Bronchial epithelial cell (primary cell): ENCODE measurements at regions not wholly inside any gene's neighbourhood (a gene's known extent, or its start where the extent isn't known, plus 50 kb on each side); places are given as distances from the start of the nearest gene placed in this dataset.
"Not testable (repeated sequence)": the region's sequence is repeated elsewhere in the genome, so short reads cannot be mapped to it uniquely, and the experiment has no call there.

Source experiments
- DNase-seq: peaks from one replicate; pipeline ENCODE4 v3.0.0-alpha.2; 2010; ENCODE audit warnings: low read depth
- FAIRE-seq: peaks from 2 replicates; lab custom pipeline; 2011; peaks lifted over from hg19 to GRCh38; lab: Jason Lieb, UNC
- H3K27me3 ChIP-seq: 2 replicates; pipeline ENCODE4 v1.5.1; 2011; ENCODE audit warnings: low read length; ENCODE audit not compliant: control insufficient read depth, insufficient read depth
- H3K36me3 ChIP-seq: 2 replicates; pipeline ENCODE4 v1.5.1; 2011; ENCODE audit warnings: low read length; ENCODE audit not compliant: control insufficient read depth, insufficient read depth
- H3K4me3 ChIP-seq: 2 replicates; pipeline ENCODE4 v1.5.1; 2011; ENCODE audit warnings: mild to moderate bottlenecking, low read depth, low read length, control low read depth
- CTCF ChIP-seq: IDR thresholded peaks from 2 replicates; pipeline ENCODE4 v1.5.1; 2011; ENCODE audit warnings: mild to moderate bottlenecking, moderate library complexity, low read length, control low read depth, inconsistent platforms; ENCODE audit not compliant: insufficient read depth, severe bottlenecking

GRCh38 chr7:28332046-28332445, 80.3 kb upstream of the CREB5 start:
- Histone ChIP-seq H3K4me3 (no peak overlapping the region), H3K27me3 (no peaks in the 10 kb centered on the region), H3K36me3 (no peaks in the 10 kb centered on the region)
- FAIRE-seq (no peak), DNase-seq (no peak)
- no peak for TF ChIP-seq CTCF

GRCh38 chr7:28333548-28333947, 78.8 kb upstream of the CREB5 start:
- not testable (repeated sequence) for FAIRE-seq, H3K4me3 ChIP-seq, H3K27me3 ChIP-seq, H3K36me3 ChIP-seq, DNase-seq

- no peak for DNase-seq
- no peak overlapping the region for H3K4me3 ChIP-seq
- no peak for FAIRE-seq
- no peaks in the 10 kb centered on the region for H3K36me3 ChIP-seq
- H3K27me3 ChIP-seq = no peaks in the 10 kb centered on the region
- TF ChIP-seq CTCF = no peak
Observed at GRCh38 chr7:28336806-28337205, 75.5 kb upstream of the CREB5 start.

GRCh38 chr7:28338041-28338440, 74.3 kb upstream of the CREB5 start:
- no peak for FAIRE-seq
- DNase-seq = no peak
- H3K27me3 ChIP-seq = no peaks in the 10 kb centered on the region

GRCh38 chr7:28343462-28343861, 68.9 kb upstream of the CREB5 start:
- no peak overlapping the region for H3K4me3 ChIP-seq
- no peak for FAIRE-seq
- TF ChIP-seq CTCF = no peak

More at GRCh38 chr7:28338041-28338440, 74.3 kb upstream of the CREB5 start:
- H3K4me3 ChIP-seq = no peak overlapping the region
- TF ChIP-seq CTCF = no peak
- H3K36me3 ChIP-seq = no peaks in the 10 kb centered on the region

GRCh38 chr7:28346256-28346655, 66.1 kb upstream of the CREB5 start:
- H3K27me3 ChIP-seq = no peaks in the 10 kb centered on the region
- no peak for TF ChIP-seq CTCF
- FAIRE-seq (no peak), DNase-seq (no peak)
- no peaks in the 10 kb centered on the region for H3K36me3 ChIP-seq
- H3K4me3 ChIP-seq = no peak overlapping the region

More at GRCh38 chr7:28343462-28343861, 68.9 kb upstream of the CREB5 start:
- no peaks in the 10 kb centered on the region for H3K36me3 ChIP-seq
- H3K27me3 ChIP-seq = no peaks in the 10 kb centered on the region
- no peak for DNase-seq
